GM21723 (cell line): ENCODE measurements at regions not wholly inside any gene's neighbourhood (a gene's known extent, or its start where the extent isn't known, plus 50 kb on each side); places are given as distances from the start of the nearest gene placed in this dataset.

Experiments used
- ATAC-seq: cut with Tn5 transposase; IDR thresholded peaks from one replicate; pipeline ENCODE4 v1.9.1; 2021; ENCODE audit warnings: mild to moderate bottlenecking, moderate library complexity; ENCODE audit not compliant: unreplicated experiment

- ATAC-seq, result no peak
Measured at GRCh38 chr12:105975351-105975750, 163.4 kb downstream of the NUAK1 start.

- ATAC-seq, result no peak
Measured at GRCh38 chr12:105977236-105977635, 161.5 kb downstream of the NUAK1 start.

- no peak for ATAC-seq
Measured at GRCh38 chr12:105977652-105978051, 161.1 kb downstream of the NUAK1 start.

- ATAC-seq, result no peak
Measured at GRCh38 chr12:105978276-105978675, 160.5 kb downstream of the NUAK1 start.

- no peak for ATAC-seq
Measured at GRCh38 chr12:105978686-105979085, 160.1 kb downstream of the NUAK1 start.

GRCh38 chr12:105980085-105980484 is 158.7 kb downstream of the NUAK1 start:
- ATAC-seq, result no peak

- no peak for ATAC-seq
Measured at GRCh38 chr12:105980533-105980932, 158.2 kb downstream of the NUAK1 start.

GRCh38 chr12:105982022-105982421 is 156.7 kb downstream of the NUAK1 start:
- ATAC-seq, result no peak

- no peak for ATAC-seq
Measured at GRCh38 chr12:105983622-105984320, 155.0 kb downstream of the NUAK1 start.

GRCh38 chr12:105985383-105985782 is 153.4 kb downstream of the NUAK1 start:
- ATAC-seq, result no peak

GRCh38 chr12:105986779-105987684 is 151.7 kb downstream of the NUAK1 start:
- no peak for ATAC-seq

- ATAC-seq, result no peak
Measured at GRCh38 chr12:105987685-105988035, 151.1 kb downstream of the NUAK1 start.

- ATAC-seq, result no peak
Measured at GRCh38 chr12:105992849-105993740, 145.7 kb downstream of the NUAK1 start.

- no peak for ATAC-seq
Measured at GRCh38 chr12:105993766-105994555, 144.8 kb downstream of the NUAK1 start.

- ATAC-seq, result no peak
Measured at GRCh38 chr12:105995961-105996431, 142.8 kb downstream of the NUAK1 start.

GRCh38 chr12:105998561-105998960 is 140.2 kb downstream of the NUAK1 start:
- no peak for ATAC-seq

- no peak for ATAC-seq
Measured at GRCh38 chr12:106000382-106001104, 138.2 kb downstream of the NUAK1 start.

GRCh38 chr12:106001105-106001836 is 137.5 kb downstream of the NUAK1 start:
- no peak for ATAC-seq

- no peak for ATAC-seq
Measured at GRCh38 chr12:106001837-106002218, 136.9 kb downstream of the NUAK1 start.
